Left cardiac atrium (tissue), 4 donors: ENCODE measurements at regions not wholly inside any gene's neighbourhood (a gene's known extent, or its start where the extent isn't known, plus 50 kb on each side); places are given as distances from the start of the nearest gene placed in this dataset.

Experiments used
- ATAC-seq, 2 donors: fragments of 200-7000 bp; cut with Tn5 transposase; one replicate each; pipeline ENCODE4 v1.9.1; 2020; ENCODE audit warnings: mild to moderate bottlenecking in 2 of 2, moderate library complexity in 2 of 2
- DNase-seq: peaks from one replicate; pipeline ENCODE4 v3.0.0-alpha.2; 2020
- intact Hi-C, 2 donors: fragments of 100-400 bp; cut with DNase I; formaldehyde crosslinking; loops; one replicate each; pipeline versions ENCODE4 v1.14.1 to v1.15.1; 2022 to 2023
- donor health status: DM: no; HTN: yes; CAD: no.
- donor health status: DM: no; HTN: yes; CAD: no; lungs with severe emphysema.
- donor health status: DM: yes; HTN: yes; CAD: no.
- donor health status: Dilated cardiomyopathy.

DNA sequence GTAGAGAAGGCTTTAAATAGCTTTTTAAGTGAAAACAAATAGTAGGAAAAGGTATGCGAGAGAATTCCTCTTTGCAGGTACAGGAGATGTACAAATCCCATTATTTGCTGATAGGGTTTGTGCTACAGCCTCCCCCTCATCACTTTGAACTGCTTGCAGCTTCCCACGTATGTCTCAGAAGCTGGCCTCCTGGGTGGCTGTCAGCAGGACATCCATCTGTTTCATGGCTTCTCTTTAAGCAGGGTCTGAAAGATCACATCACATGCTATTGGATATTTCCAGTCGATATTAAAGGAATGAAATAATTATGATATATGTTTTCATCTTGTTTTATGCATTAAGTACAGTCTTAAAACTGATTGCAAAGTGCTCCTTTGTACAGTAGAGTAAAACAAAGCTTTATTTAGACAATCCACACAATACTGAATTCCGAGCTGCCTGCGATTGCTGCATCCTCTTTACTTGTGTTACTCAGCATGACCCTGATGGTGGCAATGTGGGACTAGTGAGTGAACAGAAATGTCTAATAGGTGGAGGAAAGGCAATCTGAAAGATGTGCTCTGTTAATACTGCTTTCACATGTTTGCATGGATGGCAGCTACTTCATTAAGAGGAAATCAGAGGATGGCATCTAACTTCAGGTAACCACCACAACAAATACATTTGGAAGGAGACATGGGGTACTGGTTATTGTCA lies 930.6 kb upstream of the SEMA6D start:
- no peak for ATAC-seq
- intact Hi-C loops: no loop called here
- no peak for DNase-seq

DNA sequence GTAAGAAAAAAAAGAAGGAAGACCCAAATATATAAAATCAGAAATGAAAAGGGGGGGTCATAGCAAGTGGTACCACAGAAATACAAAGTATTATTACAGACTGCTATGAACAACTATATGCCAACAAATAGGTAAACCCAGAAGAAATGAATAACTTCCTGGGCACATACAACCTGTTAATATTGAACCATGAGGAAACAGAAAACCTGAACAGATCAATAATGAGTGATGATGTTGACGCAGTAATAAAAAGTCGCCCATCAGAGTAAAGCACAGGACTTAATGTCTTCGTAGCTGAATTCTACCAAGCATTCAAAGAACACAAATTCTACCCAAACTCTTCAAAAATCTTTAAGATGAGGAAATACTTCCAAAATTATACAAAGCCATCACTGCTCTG lies 921.6 kb upstream of the SEMA6D start:
- intact Hi-C loops: no loop called here
- ATAC-seq: no peak

DNA sequence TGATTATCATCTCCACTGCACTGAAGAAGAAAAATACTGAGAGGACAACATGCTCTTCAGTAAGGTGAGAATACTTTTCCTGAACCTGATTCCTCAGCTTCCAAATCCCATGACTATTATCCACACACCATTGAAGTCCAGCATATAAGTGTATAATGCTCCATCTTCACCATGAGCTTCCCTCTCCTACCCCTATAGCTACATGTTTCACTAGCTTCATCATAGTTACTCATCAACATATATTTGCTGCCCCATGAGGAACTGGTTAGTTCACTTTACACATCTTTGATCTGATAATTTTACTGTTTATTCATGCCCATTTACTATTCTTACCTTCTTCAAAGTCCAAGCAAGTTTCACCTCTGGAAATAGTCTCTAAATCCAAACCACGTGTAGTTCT lies 908.5 kb upstream of the SEMA6D start:
- no peak for ATAC-seq
- intact Hi-C loops: no loop called here
- DNase-seq: no peak

More for the DNA sequence above, 921.6 kb upstream of the SEMA6D start:
- DNase-seq: no peak

DNA sequence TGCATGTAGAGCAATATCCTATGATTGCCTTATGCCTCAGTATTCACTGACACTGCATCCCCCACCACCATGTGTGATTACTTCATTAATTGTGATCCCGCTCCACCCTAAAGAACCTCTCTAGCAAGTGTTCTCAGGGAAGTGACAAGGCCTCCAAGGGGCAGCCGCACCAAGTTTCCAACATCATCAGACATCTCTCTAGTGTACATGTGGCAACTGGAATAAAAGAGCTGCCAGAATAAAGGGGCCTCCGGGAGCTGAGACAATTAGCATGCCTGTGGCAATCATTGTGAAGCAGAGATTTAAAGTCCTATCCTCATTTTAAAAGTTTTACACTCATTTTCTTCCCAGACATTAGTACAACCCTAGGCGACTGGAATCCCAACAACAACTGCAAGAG lies 902.1 kb upstream of the SEMA6D start:
- DNase-seq: no peak
- ATAC-seq: no peak
- intact Hi-C loops: no loop called here

DNA sequence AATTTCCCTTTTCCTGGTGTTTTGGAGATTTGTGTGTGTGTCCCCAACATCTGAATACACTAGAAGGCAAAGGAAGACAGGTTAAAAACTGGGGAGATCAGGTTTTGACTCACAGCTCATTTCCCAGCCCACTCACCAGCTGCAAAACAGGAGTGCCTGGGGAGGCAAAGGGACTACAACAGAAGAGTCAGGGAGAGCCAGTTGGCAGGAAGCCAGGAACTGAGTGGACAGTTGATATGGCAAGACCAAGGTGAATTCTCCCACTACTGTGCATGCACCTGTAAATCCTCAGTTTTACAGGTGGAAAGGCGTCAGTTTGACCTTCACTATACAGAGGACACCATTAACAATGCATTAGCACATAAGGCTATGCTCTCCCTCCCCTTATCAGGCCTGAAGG lies 901.5 kb upstream of the SEMA6D start:
- ATAC-seq (no peak), DNase-seq (peak; percentile 18)
- intact Hi-C loops: no loop called here

DNA sequence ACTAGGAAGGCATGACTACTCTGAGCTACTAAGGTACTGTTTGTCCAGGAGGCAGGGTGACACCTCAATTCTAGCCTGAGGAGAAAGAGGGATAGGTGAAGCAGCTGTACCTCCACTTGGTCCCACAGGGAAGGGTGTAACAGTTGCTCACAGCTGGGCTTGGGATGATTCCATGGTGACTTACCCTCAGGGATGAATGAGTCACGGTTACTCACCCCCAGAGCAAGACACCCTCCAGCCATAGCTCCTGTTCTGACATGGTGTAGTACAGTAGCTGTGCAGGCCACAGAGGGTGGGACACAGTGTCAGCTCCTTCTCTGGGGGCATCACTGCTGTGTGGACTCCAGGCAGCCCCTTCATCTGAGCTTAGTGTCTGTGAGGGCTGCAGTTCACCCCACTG lies 868.6 kb upstream of the SEMA6D start:
- intact Hi-C loops: no loop called here
- ATAC-seq (peak in 1 of 2 donors; percentile 47), DNase-seq (no peak)

DNA sequence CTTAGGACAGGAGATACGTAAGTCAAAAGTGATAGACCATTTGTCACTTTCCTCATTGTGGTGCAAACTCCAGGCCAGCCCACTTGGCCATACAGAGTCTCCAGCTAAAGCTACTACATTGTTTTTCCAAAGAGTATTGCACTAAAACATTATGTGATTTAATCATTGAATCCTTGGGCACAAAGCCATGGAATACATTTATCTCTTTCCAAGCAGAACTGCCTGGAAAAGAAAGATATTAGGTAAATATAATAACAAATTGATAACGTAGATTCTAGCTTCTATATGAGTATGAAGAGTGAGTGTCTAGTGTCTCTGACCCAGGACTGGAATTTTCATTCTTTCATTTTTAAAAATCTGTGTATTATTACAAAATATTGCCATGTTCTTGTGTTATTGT lies 863.7 kb upstream of the SEMA6D start:
- intact Hi-C loops: no loop called here
- no peak for ATAC-seq
- no peak for DNase-seq

DNA sequence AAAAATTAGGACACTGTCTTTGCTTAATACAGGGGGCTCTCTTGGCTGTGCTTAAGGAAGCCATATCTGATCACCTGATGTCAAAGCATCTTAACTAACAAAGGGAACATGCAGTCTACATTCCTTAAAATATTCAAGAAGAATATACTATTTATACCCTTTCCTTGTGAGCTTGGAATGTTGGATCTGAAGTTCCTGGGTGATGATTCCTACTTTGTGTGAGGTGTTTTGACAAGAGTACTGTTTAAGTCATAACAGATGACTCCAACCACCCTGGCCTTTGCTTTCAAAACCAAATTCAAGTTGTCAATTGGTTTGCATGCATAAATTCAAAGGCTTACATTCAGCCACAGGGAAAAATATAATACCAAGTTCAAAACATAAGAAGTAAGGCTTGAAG lies 862.7 kb upstream of the SEMA6D start:
- intact Hi-C loops: no loop called here
- ATAC-seq (no peak), DNase-seq (no peak)

DNA sequence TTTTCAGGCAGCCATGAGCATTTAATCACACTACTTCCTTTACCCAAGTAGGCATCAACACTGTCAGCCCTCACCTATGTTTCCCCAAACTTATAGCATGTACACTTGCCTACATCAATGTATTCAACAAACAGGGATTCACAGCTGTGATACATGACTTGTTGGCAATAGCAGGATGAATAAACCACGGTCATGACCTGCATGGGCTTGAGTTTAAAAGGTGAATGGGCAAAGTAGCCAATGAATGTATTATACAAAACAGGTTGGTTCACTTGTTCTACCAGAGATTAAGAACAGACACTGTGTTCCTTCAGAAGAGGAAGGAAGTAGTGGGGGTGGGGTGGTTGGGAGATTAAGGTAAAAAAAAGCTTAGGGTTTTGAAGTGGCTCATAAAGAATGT lies 861.9 kb upstream of the SEMA6D start:
- no peak for DNase-seq
- ATAC-seq: no peak
- intact Hi-C loops: no loop called here

DNA sequence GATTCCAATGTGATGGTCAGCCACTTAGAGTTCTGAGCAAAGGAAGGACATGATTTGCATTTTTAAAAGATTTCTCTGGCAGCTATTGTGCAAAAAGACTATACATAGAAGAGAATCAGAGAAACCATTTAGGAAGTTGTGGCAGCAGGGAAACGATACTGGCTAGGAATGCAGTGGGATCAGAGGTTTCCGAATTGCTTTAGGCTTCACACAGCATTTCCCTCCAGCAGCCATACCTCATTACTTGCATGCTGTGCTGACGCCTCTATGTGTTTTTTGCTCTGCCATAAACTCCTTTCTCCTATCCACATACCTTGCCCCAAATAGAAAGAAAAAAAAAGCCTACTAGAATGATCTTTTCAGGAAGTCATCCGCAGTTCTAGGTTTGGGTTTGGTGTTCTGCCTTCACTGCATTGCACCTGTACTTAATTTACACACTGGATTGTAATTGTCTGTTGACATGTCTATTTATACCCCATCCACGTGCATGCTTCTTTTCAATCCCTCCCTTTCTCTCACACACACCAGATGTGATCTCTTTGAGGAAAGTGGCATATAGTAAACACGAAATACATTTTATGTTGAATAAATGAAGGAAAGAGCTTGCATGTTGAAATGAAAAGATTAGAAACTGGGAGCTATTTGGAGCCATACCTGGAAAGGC lies 860.3 kb upstream of the SEMA6D start:
- no peak for DNase-seq
- intact Hi-C loops: no loop called here
- no peak for ATAC-seq

DNA sequence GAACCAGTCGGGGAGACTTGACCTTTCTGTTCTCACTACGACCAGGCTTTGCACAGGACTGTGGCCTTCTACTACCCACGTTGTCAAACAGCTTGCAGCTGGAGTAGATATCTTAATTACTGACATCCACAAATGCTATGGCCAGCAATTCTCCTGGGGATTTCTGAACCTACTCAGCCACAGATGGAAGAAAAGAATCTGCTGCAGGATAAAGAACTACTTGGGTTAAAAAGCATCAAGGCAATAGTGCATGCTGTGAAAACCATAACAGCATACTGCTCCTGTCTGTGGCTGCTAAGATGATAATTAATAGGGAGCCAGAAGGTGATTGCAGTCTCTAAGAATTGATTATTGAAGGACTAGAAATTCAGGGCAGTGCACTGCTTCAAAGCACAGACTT lies 859.2 kb upstream of the SEMA6D start:
- ATAC-seq (no peak), DNase-seq (no peak)
- intact Hi-C loops: no loop called here

DNA sequence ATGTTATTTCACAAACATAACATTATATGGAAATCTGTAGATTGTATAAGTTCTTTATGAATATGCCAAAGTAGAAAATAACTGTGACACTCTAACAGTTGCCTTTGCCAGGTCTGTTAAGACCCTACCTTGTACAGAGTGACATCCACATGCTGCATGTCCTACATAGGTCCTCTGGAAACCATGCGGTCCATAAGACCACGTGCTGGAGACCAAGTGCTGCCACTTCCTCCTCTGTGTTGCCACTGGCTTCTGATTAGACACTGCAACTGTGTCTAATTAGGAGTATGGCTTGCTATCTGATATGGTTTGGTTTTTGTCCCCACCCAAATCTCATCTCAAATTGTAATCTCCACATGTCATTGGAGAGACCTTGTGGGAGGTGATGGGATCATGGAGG lies 855.5 kb upstream of the SEMA6D start:
- ATAC-seq: no peak
- DNase-seq: no peak
- intact Hi-C loops: no loop called here

DNA sequence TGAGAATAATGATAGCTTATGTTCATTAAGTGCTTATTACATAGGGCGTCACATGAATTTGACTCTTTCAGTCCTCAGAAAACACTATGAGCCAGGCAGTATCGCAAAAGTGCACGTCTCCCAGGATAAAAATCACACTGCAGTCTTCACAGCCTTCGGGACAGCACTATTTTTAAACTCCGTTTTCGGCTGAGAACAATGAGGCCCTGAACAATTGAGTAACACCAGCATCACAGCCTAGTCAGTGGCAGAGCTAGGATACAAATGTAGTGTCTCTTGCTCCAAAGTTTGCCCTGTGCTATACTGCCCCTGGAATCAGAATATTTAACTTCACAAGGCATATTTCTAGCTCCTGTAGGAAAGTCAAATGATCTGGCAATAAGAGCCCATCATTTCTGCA lies 852.1 kb upstream of the SEMA6D start:
- intact Hi-C loops: no loop called here

DNA sequence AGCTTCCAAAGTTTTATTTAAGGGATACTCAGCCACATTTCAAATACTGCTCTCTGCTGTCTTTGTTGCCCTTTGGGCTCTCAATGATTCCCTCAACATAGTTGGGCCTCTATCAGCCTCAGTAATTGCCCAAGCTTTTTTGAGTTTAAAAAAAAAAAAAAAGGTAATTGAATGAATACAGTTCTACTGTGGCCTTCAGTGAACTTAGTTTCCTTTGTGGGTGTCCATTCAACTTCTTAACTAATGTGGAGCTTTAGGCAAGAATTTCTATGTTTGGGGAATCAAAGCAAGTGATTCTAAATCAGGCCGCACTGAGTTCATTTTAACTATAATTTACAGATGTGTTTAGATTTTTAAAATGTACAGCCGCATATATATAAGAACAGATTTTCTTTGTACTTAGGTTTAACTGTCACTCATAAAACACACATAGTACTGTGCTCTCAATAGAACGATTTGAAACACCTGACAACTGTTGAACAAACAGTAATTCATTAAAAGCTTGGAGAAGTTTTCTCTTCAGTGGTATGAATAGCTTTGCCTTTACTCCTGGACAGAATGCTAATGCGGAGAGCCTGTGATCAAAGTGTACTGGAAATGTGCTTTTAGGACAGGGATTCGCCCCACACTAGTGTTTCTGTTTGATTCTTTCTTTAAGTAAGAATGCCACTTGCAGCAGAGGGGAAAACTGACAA lies 844.9 kb upstream of the SEMA6D start:
- no peak for ATAC-seq
- intact Hi-C loops: no loop called here
- no peak for DNase-seq

More for the DNA sequence above, 852.1 kb upstream of the SEMA6D start:
- ATAC-seq (no peak), DNase-seq (no peak)

DNA sequence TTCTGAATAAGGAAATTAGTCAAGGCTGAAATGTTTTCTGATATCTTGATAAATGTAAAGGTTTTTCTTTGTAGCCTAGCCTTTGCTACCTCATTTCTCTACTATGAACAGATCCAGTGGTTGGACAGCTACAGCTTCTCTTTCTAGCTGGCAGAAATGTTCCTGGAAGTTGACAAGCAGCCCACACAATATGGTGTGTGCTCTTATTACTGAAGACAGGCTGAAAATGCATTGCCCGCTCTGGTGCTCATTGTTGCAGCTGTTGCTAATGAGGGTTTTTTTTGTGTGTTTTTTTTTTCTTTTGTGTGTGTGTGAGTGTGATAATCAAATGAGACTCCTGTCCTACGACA lies 844.3 kb upstream of the SEMA6D start:
- ATAC-seq (no peak), DNase-seq (no peak)
- intact Hi-C loops: no loop called here

DNA sequence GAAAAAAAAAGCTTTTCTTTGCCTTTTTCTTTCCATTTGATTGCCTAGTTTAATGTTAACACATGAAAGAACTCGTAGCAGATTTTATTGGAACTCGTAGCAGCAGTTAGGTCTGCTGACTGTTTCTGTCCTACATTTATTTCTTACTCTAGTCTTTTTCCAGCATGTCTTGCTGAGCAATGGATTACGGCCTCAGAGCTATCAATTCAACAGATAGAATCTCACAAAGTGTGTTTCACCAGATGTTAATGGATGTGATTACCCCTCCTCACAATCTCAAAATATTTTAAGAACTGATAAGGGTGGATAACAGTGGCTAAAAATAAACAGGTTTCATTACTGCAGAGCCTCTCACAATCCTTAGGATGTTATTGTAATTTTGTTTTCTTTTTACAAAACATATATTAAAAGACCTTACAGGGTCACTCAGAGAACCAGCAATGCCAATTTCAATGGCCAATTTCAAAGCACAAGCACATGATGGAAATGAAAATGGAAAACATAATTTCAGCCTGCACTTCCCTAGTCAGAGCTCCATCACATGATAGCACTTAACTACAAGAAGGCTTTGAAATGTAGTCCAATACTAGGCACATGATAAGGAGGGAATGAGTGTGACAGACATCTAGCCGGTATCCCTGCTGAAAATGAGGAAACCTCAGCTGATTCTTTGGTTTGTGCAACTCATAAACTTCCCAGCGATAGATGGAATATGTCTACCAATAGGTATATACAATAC lies 838.1 kb upstream of the SEMA6D start:
- intact Hi-C loops: no loop called here
- ATAC-seq (no peak), DNase-seq (no peak)

DNA sequence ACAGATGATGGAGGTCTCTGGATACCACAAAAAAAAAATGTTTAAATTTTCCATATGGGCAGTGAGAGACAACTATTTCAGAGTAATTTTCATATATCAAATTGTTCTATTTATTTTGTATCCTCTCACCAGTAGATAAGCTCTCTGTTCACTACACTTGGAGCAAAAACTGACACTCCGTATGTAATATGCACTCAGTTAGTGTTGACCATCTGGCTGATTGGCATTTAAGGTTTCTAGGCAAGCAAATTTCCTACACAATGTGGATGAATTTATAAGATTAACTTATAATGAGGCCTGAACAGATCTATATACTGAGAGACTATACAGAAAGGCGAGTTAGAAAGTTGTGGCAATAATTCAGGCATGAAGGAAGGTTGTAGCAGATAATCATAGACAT lies 836.5 kb upstream of the SEMA6D start:
- DNase-seq (no peak), ATAC-seq (no peak)
- intact Hi-C loops: no loop called here

DNA sequence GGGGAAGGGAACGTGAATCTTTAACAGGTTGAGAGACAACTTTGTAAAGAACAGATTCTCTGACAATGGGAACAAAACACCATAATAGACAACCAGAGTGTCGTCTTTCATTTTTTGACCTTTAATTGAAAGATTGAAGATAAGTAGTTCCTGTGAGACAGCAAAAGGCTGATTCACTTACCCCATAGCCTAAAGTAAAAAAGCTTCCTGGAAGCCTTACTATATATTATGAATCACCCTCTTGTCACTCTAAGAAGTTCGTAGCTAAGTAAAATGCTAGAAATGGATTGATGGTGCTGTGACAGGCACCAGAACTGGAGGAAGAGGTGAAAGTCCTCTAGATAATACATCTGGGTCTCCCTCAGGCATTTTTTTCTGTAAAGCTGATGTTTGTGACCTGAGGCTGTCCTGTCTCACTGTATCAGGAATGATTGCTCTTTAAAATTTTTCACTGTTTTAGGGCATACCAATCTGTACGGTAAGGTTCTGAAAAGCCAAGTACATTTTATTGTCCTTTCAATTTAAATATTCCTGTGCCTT lies 824.6 kb upstream of the SEMA6D start:
- DNase-seq (no peak), ATAC-seq (no peak)
- intact Hi-C loops: no loop called here

DNA sequence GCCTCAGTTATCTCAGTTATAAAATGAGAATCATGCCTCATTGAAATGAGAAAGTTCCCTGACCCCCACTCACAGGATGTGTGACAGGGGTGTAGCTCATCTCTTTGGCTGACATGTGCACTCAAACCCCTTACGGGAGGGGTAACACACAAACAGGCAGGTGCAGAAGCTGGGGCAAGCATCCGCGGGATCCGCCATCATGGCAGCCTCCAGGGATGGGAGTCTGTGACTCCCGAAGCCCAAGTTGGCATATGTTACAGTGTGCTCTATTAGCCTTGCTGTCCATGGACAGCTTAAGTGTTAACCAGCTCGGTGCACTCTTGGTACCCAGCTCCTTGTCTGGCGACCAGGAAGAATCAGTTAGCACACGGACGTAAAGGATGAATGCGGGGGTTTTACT lies 822.7 kb upstream of the SEMA6D start:
- no peak for DNase-seq
- no peak for ATAC-seq
- intact Hi-C loops: no loop called here

DNA sequence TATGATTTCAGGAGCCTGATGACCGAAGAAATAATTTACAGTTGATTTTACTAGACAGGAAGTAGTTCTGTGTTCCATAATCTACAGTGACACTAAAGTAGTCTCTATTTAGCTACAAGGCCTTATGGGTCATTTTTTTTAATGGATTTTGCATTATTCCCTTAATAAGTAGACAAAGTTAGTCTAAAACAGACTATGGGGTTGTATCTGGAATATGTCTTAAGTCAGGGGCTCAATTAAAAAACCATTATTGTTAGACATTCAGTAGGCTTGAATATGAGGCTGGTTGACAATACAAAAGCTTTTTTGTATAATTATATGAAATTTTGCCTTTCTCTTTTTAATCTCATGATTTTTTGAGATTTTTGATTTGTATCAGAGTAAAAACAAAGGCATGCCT lies 820.0 kb upstream of the SEMA6D start:
- intact Hi-C loops: no loop called here
- DNase-seq (no peak), ATAC-seq (no peak)
